Large intestine (tissue), 3 donors: ENCODE measurements at regions not wholly inside any gene's neighbourhood (a gene's known extent, or its start where the extent isn't known, plus 50 kb on each side); places are given as distances from the start of the nearest gene placed in this dataset.
"Not testable (repeated sequence)": the region's sequence is repeated elsewhere in the genome, so short reads cannot be mapped to it uniquely, and the experiment has no call there.

ENCODE experiments used
- DNase-seq, 2 donors: peaks; one replicate each; pipeline versions ENCODE4 v3.0.0 to v3.0.0-alpha.2; 2013
- H3K27ac ChIP-seq: one replicate; pipeline ENCODE4 v1.5.1; 2013; ENCODE audit warnings: low read length
- H3K27me3 ChIP-seq: 2 replicates; pipeline ENCODE4 v1.6.1; 2013; ENCODE audit warnings: low read length; ENCODE audit not compliant: control insufficient read depth, insufficient read depth
- H3K36me3 ChIP-seq: 2 replicates; pipeline ENCODE4 v1.6.1; 2013; ENCODE audit warnings: low read length; ENCODE audit not compliant: control insufficient read depth, insufficient read depth
- H3K4me1 ChIP-seq: one replicate; pipeline ENCODE4 v1.6.1; 2013; ENCODE audit warnings: low read length; ENCODE audit not compliant: control insufficient read depth, insufficient read depth
- H3K4me3 ChIP-seq: one replicate; pipeline ENCODE4 v1.5.1; 2013; ENCODE audit warnings: low read length
- H3K9me3 ChIP-seq: one replicate; pipeline ENCODE4 v1.6.1; 2013; ENCODE audit warnings: mild to moderate bottlenecking, low read depth, low read length, moderate library complexity; ENCODE audit not compliant: control insufficient read depth
- WGBS: methylation state at CpG from one replicate; pipeline ENCODE4 v1.1.5; 2013; ENCODE audit warnings: low lambda C conversion rate; ENCODE audit not compliant: insufficient coverage; 5-methylcytosine and 5-hydroxymethylcytosine counted together

DNA sequence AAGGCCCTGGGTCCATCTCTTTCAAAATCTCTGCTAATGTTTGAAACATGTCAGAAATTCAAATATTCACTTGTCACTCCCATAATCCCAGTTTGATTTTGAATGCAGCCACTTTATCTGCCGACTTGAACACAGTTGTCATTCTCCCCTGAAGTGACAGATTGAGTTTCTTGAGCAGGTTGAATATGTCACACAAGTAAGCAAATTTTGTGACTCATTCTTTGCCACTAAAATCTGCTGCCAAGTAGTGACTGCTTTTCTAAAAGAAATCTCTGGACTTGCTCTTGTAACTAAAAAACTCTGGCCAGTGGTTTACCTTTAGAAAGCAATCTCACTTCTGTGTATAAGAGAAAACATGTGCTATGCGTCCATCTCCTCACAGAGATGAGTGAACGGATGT is 357.1 kb downstream of the LMO7 start:
- Histone ChIP-seq H3K4me1 (no peaks in the 10 kb centered on the region), H3K36me3 (no peaks in the 10 kb centered on the region), H3K27me3 (no peaks in the 10 kb centered on the region), H3K4me3 (no peak overlapping the region), H3K9me3 (no peaks in the 10 kb centered on the region), H3K27ac (no peak overlapping the region)
- no CpG with 5 or more reads among the region's 3 CpGs for WGBS
- no peak for DNase-seq

DNA sequence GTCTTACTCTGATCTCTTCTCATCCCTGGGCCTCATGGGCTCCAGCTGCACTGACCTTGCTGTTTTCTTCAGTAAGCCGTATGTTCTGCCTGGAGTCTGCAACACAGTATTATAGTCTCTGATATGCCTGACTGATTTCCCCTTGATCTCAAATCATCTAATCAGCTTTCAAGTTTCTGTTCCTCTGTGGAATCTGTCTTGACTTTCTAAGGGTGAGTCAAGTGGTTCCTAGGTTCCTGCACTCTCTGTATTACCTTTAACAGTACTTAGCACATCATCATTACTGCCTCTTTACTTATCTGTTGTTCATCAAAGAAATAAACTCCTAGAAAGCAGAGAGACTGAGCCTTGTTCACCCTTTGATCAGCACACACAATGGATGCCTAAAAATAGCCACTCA is 350.7 kb downstream of the LMO7 start:
- Histone ChIP-seq H3K36me3 (no peaks in the 10 kb centered on the region), H3K27me3 (no peaks in the 10 kb centered on the region), H3K27ac (no peak overlapping the region), H3K9me3 (no peaks in the 10 kb centered on the region), H3K4me1 (no peaks in the 10 kb centered on the region), H3K4me3 (no peak overlapping the region)
- 100% methylated on average over 1 of the region's 1 CpG for WGBS
- no peak for DNase-seq

DNA sequence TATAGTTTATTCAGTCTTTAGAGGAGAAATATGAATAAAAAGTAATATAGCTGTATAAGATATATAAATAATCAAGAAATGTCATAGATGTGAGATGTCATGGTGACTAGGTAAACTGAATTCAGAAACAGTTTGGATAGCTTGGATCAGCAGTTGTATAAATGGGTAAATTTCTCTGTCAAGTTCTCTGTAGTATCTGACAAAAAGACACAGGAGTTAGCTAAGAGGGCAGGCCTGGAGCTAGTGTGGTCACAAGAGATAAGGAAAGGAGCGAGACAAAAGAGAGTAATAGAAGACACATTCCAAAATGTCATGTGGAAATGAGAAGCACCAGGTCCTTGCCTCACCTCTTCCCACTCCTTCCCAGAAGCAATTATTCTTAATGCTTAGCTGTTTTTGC is 349.0 kb downstream of the LMO7 start:
- Histone ChIP-seq H3K27me3 (no peaks in the 10 kb centered on the region), H3K36me3 (no peaks in the 10 kb centered on the region), H3K4me3 (no peak overlapping the region), H3K4me1 (no peaks in the 10 kb centered on the region), H3K9me3 (no peaks in the 10 kb centered on the region), H3K27ac (no peak overlapping the region)
- no peak for DNase-seq
- WGBS, result no CpG with 5 or more reads among the region's 1 CpG

DNA sequence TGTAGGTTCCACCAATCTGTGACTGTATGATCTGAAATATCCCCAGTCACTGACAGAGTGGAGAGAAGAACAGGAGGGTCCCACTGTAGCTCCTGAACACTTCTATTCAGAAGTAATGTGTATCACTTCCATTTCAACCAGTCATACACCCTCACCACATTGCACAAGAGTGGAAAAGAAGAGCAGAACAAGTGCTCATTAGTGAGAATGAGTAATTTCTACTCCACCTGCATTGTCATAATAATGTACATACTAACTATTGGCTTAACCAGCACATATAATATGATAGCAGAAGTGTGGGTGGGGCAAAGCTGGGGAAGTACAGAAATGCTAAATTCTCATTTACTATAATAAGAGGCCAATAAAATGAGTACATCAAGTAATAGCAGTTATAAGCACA is 342.7 kb downstream of the LMO7 start:
- H3K27me3 ChIP-seq, result no peaks in the 10 kb centered on the region
- no peaks in the 10 kb centered on the region for H3K36me3 ChIP-seq
- H3K4me3 ChIP-seq, result no peak overlapping the region
- H3K27ac ChIP-seq, result no peak overlapping the region
- DNase-seq, result no peak
- no peaks in the 10 kb centered on the region for H3K9me3 ChIP-seq
- H3K4me1 ChIP-seq, result no peaks in the 10 kb centered on the region

DNA sequence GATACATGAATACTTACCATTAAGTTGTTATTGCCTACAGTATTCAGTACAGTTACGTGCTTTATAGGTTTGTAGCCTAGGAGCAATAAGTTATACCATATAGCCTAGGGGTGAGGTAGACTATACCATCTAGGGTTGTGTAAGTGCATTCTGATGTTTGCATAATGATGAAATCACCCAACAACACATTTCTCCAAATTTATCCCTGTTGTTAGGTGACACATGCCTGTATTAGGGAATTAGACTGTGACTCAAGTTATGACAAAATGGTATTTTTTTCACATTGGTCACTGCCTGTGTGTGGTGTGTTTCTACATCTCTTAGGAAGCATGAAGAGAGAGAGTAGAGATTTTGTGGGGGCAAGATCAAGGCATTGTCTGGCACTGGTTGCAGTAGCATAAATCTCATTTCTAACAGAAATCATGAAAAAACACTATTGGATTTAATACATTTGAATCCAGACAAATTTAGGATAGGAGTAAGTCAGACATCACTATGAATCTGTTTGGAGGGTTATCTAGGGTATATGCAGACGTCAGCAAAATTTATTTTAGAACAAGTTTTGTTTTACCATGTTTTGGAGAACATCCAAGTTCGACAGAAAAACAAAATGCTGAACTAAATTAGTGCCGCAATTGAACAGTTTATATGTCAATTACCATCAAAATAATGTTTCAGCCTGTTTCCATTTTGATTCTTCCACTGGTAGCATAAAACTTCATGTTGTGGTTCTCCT is 332.1 kb downstream of the LMO7 start:
- Histone ChIP-seq H3K27me3 (no peaks in the 10 kb centered on the region), H3K36me3 (no peaks in the 10 kb centered on the region), H3K27ac (no peak overlapping the region), H3K9me3 (no peaks in the 10 kb centered on the region), H3K4me3 (no peak overlapping the region), H3K4me1 (no peaks in the 10 kb centered on the region)
- 83% methylated on average over 2 of the region's 4 CpGs for WGBS
- no peak for DNase-seq

DNA sequence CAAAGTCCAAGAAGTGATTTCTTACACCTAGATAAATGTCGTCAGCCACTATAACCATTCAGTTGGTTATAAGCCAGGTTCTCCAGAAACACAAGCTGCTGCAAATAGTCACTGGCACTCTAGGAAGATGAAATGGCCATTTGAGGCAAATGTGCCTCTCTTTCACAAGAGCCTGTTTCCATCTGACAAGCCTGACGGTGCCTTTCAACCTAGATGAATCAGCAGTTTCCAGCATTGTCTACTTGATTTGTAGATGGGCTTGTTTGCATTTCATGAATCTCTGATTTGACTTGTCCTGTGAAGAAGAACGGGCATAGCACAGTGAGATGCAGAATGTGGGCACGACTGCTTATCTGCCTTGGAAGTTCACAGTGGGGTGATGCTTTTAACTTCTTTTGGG is 327.2 kb downstream of the LMO7 start:
- Histone ChIP-seq H3K27ac (no peak overlapping the region), H3K4me3 (no peak overlapping the region), H3K36me3 (no peaks in the 10 kb centered on the region), H3K27me3 (no peaks in the 10 kb centered on the region), H3K9me3 (no peaks in the 10 kb centered on the region), H3K4me1 (no peaks in the 10 kb centered on the region)
- DNase-seq, result no peak
- WGBS, result 50% methylated on average over 1 of the region's 4 CpGs

DNA sequence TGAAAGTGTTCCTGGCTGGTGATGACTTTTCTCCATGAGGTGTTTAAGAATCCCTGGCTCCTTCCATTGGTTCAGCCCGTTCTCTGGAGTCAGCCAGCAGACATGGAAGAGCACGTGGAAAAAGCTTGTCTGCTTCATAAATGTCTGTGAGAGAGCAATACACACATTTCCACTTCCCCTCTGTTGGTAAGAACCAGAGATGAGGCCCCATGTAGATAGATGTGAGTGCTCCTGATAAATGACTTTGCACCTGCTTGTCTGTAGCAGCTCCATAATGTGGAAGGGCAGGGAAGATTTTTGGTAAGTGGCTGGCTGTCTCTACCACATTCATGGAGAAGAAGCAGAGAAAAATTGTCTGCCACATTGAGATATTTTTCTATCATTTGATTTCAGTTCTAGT is 325.8 kb downstream of the LMO7 start:
- no peaks in the 10 kb centered on the region for H3K27me3 ChIP-seq
- no CpG with 5 or more reads among the region's 2 CpGs for WGBS
- no peak overlapping the region for H3K27ac ChIP-seq
- H3K36me3 ChIP-seq, result no peaks in the 10 kb centered on the region
- no peaks in the 10 kb centered on the region for H3K9me3 ChIP-seq
- no peak for DNase-seq
- no peaks in the 10 kb centered on the region for H3K4me1 ChIP-seq
- H3K4me3 ChIP-seq, result no peak overlapping the region

DNA sequence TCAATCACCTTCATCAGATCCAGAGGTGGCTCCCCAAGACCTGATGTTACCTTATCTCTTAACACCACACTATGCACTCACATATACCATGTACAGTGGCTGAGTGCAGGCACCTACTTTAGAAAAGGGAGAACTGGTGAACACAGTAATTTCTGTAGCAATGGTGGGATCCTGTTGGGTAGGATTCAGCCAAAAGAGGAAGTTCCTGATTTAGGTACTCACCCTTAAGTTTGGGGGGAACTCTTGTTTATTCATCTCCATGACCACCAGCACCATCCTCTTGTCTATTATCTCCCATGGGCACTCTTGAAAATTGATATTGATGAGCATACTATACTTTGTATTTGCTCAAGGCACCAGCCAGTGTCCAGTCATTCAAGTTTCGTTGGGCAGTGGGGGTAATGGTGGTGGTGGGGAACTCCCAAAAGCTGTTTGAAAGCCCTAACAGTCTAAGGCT is 324.4 kb downstream of the LMO7 start:
- H3K4me3 ChIP-seq, result no peak overlapping the region
- no CpG with 5 or more reads among the region's 1 CpG for WGBS

DNA sequence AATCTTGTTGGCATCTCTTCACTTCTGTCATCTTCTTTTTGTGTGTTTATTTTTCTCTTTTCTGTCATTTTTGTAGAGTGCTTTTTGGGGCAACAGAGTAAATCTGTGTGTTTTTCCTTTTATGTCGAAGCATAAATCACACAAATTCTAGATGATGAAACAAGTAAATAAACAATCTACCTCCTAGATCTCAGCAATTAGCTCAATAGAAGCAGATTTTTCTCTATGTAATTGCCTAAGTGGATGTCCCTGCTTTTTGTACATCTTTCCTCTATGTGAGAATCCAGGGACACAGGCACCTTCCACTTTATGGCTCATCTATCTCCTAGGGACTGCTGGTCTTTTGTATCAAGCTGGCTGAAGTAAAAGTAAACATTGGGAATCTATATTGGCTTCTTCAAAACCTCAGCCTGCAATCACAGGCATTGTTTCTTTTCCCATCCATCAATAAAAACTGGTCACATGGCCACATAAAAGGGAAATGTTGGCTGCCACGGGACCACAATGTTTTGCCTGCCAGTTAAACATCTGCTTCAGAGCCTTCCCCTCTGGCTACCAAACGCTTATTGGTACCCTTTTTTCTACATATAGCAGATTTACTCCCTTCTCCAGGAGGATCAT is 323.8 kb downstream of the LMO7 start:
- no peak overlapping the region for H3K27ac ChIP-seq
- 32% methylated on average over 3 of the region's 3 CpGs for WGBS
- H3K9me3 ChIP-seq, result no peaks in the 10 kb centered on the region
- H3K4me3 ChIP-seq, result no peak overlapping the region
- no peak for DNase-seq
- H3K4me1 ChIP-seq, result no peaks in the 10 kb centered on the region
- H3K36me3 ChIP-seq, result no peaks in the 10 kb centered on the region
- no peaks in the 10 kb centered on the region for H3K27me3 ChIP-seq

More for the DNA sequence above, 324.4 kb downstream of the LMO7 start:
- Histone ChIP-seq H3K36me3 (no peaks in the 10 kb centered on the region), H3K9me3 (no peaks in the 10 kb centered on the region), H3K27me3 (no peaks in the 10 kb centered on the region), H3K4me1 (no peaks in the 10 kb centered on the region), H3K27ac (no peak overlapping the region)
- no peak for DNase-seq

DNA sequence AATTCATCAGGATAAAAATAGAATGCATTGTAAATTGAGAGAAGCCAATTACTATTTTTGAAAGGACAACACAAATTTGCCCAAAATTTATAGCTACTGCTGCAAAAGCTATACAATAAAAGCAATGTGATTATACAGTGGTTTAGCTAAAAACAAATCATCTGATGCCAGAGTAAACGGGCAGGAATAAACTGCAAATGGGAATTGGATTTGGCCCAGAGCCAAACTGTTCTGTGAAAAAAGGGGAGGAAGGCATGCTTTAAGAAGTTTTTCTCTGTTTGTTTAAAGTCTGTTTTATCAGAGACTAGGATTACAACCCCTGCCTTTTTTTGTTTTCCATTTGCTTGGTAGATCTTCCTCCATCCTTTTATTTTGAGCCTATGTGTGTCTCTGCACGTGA is 317.5 kb downstream of the LMO7 start:
- H3K4me1 ChIP-seq, H3K36me3 ChIP-seq, H3K27me3 ChIP-seq, DNase-seq, H3K9me3 ChIP-seq, H3K4me3 ChIP-seq, H3K27ac ChIP-seq: not testable (repeated sequence)
- WGBS, result no CpG with 5 or more reads among the region's 2 CpGs

DNA sequence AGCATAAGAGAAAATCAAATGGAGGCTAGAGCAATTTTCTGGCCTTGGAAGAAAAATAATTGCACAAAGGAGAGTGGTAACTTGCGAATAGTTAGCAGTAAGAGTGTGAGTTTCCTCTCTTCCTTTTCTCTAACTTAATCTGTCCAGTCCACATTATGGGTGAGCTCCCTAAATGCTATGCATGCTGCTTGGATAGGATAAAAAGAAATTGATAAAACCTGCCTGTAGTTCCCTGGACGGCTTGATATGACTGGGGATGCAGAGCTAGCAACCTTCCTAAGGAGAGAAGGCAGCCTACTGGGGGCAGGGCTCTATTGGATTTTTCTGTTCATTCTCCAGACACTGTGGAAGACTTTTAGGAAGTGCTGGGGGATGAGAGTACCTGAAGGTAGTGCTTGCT is 311.3 kb downstream of the LMO7 start:
- no peaks in the 10 kb centered on the region for H3K4me1 ChIP-seq
- H3K9me3 ChIP-seq, result no peaks in the 10 kb centered on the region
- H3K27ac ChIP-seq, result no peak overlapping the region
- H3K36me3 ChIP-seq, result no peaks in the 10 kb centered on the region
- no peak overlapping the region for H3K4me3 ChIP-seq
- DNase-seq, result no peak
- H3K27me3 ChIP-seq, result no peaks in the 10 kb centered on the region
- no CpG with 5 or more reads among the region's 2 CpGs for WGBS
